ENCODE measurements at regions not wholly inside any gene's neighbourhood (a gene's known extent, or its start where the extent isn't known, plus 50 kb on each side); places are given as distances from the start of the nearest gene placed in this dataset.

DNA sequence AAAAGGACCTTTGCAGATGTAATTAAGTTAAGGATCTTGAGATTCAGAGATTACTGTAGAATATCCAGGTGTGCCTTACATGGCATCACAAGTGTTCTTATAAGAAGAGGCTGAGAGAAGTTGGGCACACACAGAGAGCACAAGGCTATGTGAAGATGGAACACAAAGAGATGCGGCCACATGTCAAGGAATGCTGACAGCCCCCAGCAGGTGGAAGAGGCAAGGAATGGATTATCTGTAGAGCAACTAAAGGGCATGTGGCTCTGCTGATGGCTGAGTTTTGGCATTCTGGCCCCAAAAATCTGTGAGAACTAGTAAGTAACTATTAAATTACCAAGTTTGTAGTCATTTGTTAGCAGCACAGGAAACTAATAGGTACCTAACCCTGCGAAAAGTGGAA lies 640.7 kb upstream of the PCDH15 start:
- TF ChIP-seq, protein P1, sequence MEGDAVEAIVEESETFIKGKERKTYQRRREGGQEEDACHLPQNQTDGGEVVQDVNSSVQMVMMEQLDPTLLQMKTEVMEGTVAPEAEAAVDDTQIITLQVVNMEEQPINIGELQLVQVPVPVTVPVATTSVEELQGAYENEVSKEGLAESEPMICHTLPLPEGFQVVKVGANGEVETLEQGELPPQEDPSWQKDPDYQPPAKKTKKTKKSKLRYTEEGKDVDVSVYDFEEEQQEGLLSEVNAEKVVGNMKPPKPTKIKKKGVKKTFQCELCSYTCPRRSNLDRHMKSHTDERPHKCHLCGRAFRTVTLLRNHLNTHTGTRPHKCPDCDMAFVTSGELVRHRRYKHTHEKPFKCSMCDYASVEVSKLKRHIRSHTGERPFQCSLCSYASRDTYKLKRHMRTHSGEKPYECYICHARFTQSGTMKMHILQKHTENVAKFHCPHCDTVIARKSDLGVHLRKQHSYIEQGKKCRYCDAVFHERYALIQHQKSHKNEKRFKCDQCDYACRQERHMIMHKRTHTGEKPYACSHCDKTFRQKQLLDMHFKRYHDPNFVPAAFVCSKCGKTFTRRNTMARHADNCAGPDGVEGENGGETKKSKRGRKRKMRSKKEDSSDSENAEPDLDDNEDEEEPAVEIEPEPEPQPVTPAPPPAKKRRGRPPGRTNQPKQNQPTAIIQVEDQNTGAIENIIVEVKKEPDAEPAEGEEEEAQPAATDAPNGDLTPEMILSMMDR (IDR thresholded peaks at IDR 0.05; ENCODE audit: low read length): no peak
- TF ChIP-seq EZH2 (optimal IDR thresholded peaks at IDR 0.05; ENCODE audit: low read depth, low read length) (no peak), EZH2phosphoT487 (IDR thresholded peaks at IDR 0.05; ENCODE audit: low read length) (no peak)
